Chondrocyte (in vitro differentiated cells): ENCODE measurements at regions not wholly inside any gene's neighbourhood (a gene's known extent, or its start where the extent isn't known, plus 50 kb on each side); places are given as distances from the start of the nearest gene placed in this dataset.

Source experiments
- DNase-seq: peaks from one replicate; pipeline ENCODE4 v3.0.0; 2021; ENCODE audit warnings: mixed read lengths, low spot score
- H3K27ac Mint-ChIP-seq: one replicate; pipeline ENCODE4 v1.8.0; 2021; ENCODE audit warnings: mild to moderate bottlenecking, moderate library complexity, mixed read lengths; ENCODE audit not compliant: unreplicated experiment
- H3K27me3 Mint-ChIP-seq: 2 replicates; pipeline ENCODE4 v1.8.0; 2021; ENCODE audit warnings: low read depth, mixed read lengths
- H3K36me3 Mint-ChIP-seq: 2 replicates; pipeline ENCODE4 v1.8.0; 2021; ENCODE audit warnings: low read depth, mixed read lengths
- H3K4me1 Mint-ChIP-seq: 2 replicates; pipeline ENCODE4 v1.8.0; 2021; ENCODE audit warnings: low read depth, mild to moderate bottlenecking, mixed read lengths
- H3K4me3 Mint-ChIP-seq: one replicate; pipeline ENCODE4 v1.8.0; 2021; ENCODE audit warnings: mild to moderate bottlenecking, moderate library complexity, mixed read lengths; ENCODE audit not compliant: unreplicated experiment
- H3K9me3 Mint-ChIP-seq: 2 replicates; pipeline ENCODE4 v1.8.0; 2021; ENCODE audit warnings: low read depth, mixed read lengths
- CTCF ChIP-seq: fragments of 200-600 bp; sonication (generic); IDR thresholded peaks from 2 replicates; pipeline ENCODE4 v1.5.0; 2021; ENCODE audit warnings: antibody characterized with exemption, mild to moderate bottlenecking, moderate library complexity

GRCh38 chr12:114916541-114916940 lies 232.6 kb upstream of the TBX3 start:
- DNase-seq: no peak
- Mint-ChIP-seq H3K36me3 (no peaks in the 10 kb centered on the region), H3K27me3 (no peaks in the 10 kb centered on the region), H3K4me3 (no peak overlapping the region), H3K27ac (no peak overlapping the region), H3K9me3 (peaks cover 3% of the 10 kb centered on the region), H3K4me1 (peaks cover 4% of the 10 kb centered on the region)
- no peak for TF ChIP-seq CTCF

GRCh38 chr12:114916124-114916523 lies 232.1 kb upstream of the TBX3 start:
- no peaks in the 10 kb centered on the region for H3K27me3 Mint-ChIP-seq
- no peak for DNase-seq
- H3K9me3 Mint-ChIP-seq: peaks cover 3% of the 10 kb centered on the region
- no peak overlapping the region for H3K27ac Mint-ChIP-seq
- peaks cover 4% of the 10 kb centered on the region for H3K4me1 Mint-ChIP-seq
- no peak overlapping the region for H3K4me3 Mint-ChIP-seq
- TF ChIP-seq CTCF: no peak
- no peaks in the 10 kb centered on the region for H3K36me3 Mint-ChIP-seq

GRCh38 chr12:114913871-114914801 lies 230.2 kb upstream of the TBX3 start:
- peaks cover 3% of the 10 kb centered on the region for H3K9me3 Mint-ChIP-seq
- H3K4me3 Mint-ChIP-seq: no peak overlapping the region
- no peak for DNase-seq
- H3K4me1 Mint-ChIP-seq: no peaks in the 10 kb centered on the region
- no peaks in the 10 kb centered on the region for H3K36me3 Mint-ChIP-seq
- no peaks in the 10 kb centered on the region for H3K27me3 Mint-ChIP-seq
- TF ChIP-seq CTCF: no peak
- no peak overlapping the region for H3K27ac Mint-ChIP-seq

DNA sequence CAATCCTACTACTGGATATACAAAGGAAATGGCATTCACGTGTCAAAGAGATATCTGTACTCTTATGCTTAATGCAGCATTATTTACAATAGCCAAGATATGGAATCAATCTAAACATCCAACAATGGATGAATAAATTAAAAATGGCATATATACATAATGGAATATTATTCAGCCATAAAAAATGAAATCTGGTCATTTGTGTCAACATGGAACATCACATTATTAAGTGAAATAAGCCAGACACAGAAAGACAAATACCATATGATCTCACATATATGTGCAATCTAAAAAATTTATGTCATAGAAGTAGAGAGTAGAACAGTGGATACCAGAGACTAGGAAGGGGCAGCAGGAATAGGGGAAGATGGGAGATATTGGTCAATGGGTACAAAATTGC lies 228.8 kb upstream of the TBX3 start:
- Mint-ChIP-seq H3K27me3 (no peaks in the 10 kb centered on the region), H3K27ac (no peak overlapping the region), H3K4me1 (no peaks in the 10 kb centered on the region)

DNA sequence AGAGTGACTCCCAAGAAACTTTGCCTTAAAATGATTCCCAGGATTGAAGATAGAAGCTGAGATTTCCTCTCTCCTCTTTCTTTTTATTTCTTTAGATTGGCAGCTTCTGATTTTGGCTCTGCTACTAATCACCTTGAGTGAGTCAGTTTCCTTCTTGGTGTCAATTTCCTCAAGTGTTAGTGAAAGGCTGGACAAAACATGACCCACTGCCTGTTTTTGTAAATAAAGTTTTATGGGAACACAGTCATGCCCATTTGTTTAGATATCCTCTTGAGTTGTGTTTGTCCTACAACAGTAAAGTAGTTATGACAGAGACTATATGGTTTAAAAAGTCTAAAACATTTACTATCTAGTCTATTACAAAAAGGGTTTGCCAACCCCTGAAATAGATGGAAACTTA lies 227.2 kb upstream of the TBX3 start:
- no peaks in the 10 kb centered on the region for H3K27me3 Mint-ChIP-seq
- H3K9me3 Mint-ChIP-seq: no peaks in the 10 kb centered on the region
- DNase-seq: no peak
- no peak for TF ChIP-seq CTCF
- no peak overlapping the region for H3K27ac Mint-ChIP-seq
- H3K4me3 Mint-ChIP-seq: no peak overlapping the region
- no peaks in the 10 kb centered on the region for H3K4me1 Mint-ChIP-seq
- H3K36me3 Mint-ChIP-seq: no peaks in the 10 kb centered on the region

More for the DNA sequence above, 228.8 kb upstream of the TBX3 start:
- no peak for TF ChIP-seq CTCF
- no peak for DNase-seq
- H3K9me3 Mint-ChIP-seq: no peaks in the 10 kb centered on the region
- no peak overlapping the region for H3K4me3 Mint-ChIP-seq
- no peaks in the 10 kb centered on the region for H3K36me3 Mint-ChIP-seq
